A549 (cell line): ENCODE measurements at regions not wholly inside any gene's neighbourhood (a gene's known extent, or its start where the extent isn't known, plus 50 kb on each side); places are given as distances from the start of the nearest gene placed in this dataset.

Source experiments
- CEBPB ChIP-seq, 2 experiments: fragments of >200 bp in 1 of 2; sonication (Bioruptor Twin) in 1 of 2; formaldehyde crosslinking in 1 of 2; IDR thresholded peaks; 2 replicates each; pipeline ENCODE4 v1.6.1; 2012 to 2016
- EHMT2 ChIP-seq: fragments of 200-600 bp; sonication (generic); IDR thresholded peaks from 2 replicates; pipeline ENCODE4 v1.6.1; 2016; ENCODE audit warnings: antibody characterized with exemption, low read depth, mild to moderate bottlenecking, moderate library complexity
- EP300 ChIP-seq, 2 experiments: fragments of >200 bp; sonication (Bioruptor Twin); formaldehyde crosslinking; IDR thresholded peaks; 2 replicates in 1 of 2; 3 replicates in 1 of 2; pipeline ENCODE4 v1.6.1; 2016 to 2017
- HOXB13 ChIP-seq: fragments of 250-450 bp; sonication (Bioruptor Pico); IDR thresholded peaks from 2 replicates; pipeline ENCODE4 v1.5.0; 2020; ENCODE audit warnings: low read depth, mild to moderate bottlenecking, moderate library complexity
- JUNB ChIP-seq: fragments of >200 bp; sonication (Bioruptor Twin); formaldehyde crosslinking; IDR thresholded peaks from 2 replicates; pipeline ENCODE4 v1.6.1; 2016
- MAZ ChIP-seq: fragments of 150-350 bp; IDR thresholded peaks from 2 replicates; pipeline ENCODE4 v1.6.1; 2014; ENCODE audit warnings: antibody characterized with exemption, low read depth, low read length, borderline replicate concordance
- MYC ChIP-seq: IDR thresholded peaks from 2 replicates; pipeline ENCODE4 v1.6.1; 2012; ENCODE audit warnings: mild to moderate bottlenecking, inconsistent platforms, low read length, improper control_type of control experiment, borderline replicate concordance
- POLR2A ChIP-seq: IDR thresholded peaks from 2 replicates; pipeline ENCODE4 v1.6.1; 2012; ENCODE audit warnings: mild to moderate bottlenecking, low read length
- RAD21 ChIP-seq, 2 experiments: fragments of >200 bp in 1 of 2; sonication (Bioruptor Twin) in 1 of 2; formaldehyde crosslinking in 1 of 2; IDR thresholded peaks in 1 of 2; conservative IDR thresholded peaks in 1 of 2; 2 replicates in 1 of 2; 3 replicates in 1 of 2; pipeline ENCODE4 v1.6.1; 2012 to 2018; ENCODE audit warnings: inconsistent platforms in 1 of 2
- RNF2 ChIP-seq: fragments of 200-600 bp; sonication (generic); IDR thresholded peaks from 2 replicates; pipeline ENCODE4 v1.6.1; 2016; ENCODE audit warnings: low read depth, mild to moderate bottlenecking, antibody characterized with exemption, moderate library complexity, borderline replicate concordance
- TF ChIP-seq, protein P1 (sequence below): fragments of 150-350 bp; IDR thresholded peaks from 2 replicates; pipeline ENCODE4 v1.6.1; 2014; ENCODE audit warnings: low read depth, mild to moderate bottlenecking, low read length
- TF ChIP-seq, protein P2 (sequence below): fragments of >200 bp; sonication (Bioruptor Twin); formaldehyde crosslinking; IDR thresholded peaks from 3 replicates; pipeline ENCODE4 v1.5.1; 2016
- TF ChIP-seq, protein P3 (sequence below): fragments of 200-600 bp; sonication (generic); IDR thresholded peaks from 2 replicates; pipeline ENCODE4 v1.6.1; 2016; ENCODE audit warnings: antibody characterized with exemption, mild to moderate bottlenecking, moderate library complexity

- TF ChIP-seq POLR2A (no peak), EP300 (IDR thresholded peaks at IDR 0.05) (no peak), JUNB (no peak), MAZ (no peak), CEBPB (IDR thresholded peaks at IDR 0.05) (no peak), MYC (no peak), EHMT2 (no peak), HOXB13 (CRISPR knock-in tag) (no peak), RNF2 (no peak), RAD21 (conservative IDR thresholded peaks at IDR 0.05 in 1 of 2, IDR thresholded peaks at IDR 0.05 in 1 of 2) (no peak)
- TF ChIP-seq, protein P1, sequence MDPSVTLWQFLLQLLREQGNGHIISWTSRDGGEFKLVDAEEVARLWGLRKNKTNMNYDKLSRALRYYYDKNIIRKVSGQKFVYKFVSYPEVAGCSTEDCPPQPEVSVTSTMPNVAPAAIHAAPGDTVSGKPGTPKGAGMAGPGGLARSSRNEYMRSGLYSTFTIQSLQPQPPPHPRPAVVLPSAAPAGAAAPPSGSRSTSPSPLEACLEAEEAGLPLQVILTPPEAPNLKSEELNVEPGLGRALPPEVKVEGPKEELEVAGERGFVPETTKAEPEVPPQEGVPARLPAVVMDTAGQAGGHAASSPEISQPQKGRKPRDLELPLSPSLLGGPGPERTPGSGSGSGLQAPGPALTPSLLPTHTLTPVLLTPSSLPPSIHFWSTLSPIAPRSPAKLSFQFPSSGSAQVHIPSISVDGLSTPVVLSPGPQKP, result no peak
- TF ChIP-seq, protein P2, sequence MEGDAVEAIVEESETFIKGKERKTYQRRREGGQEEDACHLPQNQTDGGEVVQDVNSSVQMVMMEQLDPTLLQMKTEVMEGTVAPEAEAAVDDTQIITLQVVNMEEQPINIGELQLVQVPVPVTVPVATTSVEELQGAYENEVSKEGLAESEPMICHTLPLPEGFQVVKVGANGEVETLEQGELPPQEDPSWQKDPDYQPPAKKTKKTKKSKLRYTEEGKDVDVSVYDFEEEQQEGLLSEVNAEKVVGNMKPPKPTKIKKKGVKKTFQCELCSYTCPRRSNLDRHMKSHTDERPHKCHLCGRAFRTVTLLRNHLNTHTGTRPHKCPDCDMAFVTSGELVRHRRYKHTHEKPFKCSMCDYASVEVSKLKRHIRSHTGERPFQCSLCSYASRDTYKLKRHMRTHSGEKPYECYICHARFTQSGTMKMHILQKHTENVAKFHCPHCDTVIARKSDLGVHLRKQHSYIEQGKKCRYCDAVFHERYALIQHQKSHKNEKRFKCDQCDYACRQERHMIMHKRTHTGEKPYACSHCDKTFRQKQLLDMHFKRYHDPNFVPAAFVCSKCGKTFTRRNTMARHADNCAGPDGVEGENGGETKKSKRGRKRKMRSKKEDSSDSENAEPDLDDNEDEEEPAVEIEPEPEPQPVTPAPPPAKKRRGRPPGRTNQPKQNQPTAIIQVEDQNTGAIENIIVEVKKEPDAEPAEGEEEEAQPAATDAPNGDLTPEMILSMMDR, result no peak
- TF ChIP-seq, protein P3, sequence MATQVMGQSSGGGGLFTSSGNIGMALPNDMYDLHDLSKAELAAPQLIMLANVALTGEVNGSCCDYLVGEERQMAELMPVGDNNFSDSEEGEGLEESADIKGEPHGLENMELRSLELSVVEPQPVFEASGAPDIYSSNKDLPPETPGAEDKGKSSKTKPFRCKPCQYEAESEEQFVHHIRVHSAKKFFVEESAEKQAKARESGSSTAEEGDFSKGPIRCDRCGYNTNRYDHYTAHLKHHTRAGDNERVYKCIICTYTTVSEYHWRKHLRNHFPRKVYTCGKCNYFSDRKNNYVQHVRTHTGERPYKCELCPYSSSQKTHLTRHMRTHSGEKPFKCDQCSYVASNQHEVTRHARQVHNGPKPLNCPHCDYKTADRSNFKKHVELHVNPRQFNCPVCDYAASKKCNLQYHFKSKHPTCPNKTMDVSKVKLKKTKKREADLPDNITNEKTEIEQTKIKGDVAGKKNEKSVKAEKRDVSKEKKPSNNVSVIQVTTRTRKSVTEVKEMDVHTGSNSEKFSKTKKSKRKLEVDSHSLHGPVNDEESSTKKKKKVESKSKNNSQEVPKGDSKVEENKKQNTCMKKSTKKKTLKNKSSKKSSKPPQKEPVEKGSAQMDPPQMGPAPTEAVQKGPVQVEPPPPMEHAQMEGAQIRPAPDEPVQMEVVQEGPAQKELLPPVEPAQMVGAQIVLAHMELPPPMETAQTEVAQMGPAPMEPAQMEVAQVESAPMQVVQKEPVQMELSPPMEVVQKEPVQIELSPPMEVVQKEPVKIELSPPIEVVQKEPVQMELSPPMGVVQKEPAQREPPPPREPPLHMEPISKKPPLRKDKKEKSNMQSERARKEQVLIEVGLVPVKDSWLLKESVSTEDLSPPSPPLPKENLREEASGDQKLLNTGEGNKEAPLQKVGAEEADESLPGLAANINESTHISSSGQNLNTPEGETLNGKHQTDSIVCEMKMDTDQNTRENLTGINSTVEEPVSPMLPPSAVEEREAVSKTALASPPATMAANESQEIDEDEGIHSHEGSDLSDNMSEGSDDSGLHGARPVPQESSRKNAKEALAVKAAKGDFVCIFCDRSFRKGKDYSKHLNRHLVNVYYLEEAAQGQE, result no peak
These were observed 132.0 kb upstream of the ZBTB40 start for GRCh38 chr1:22319608-22320007.
